ENCODE measurements at regions not wholly inside any gene's neighbourhood (a gene's known extent, or its start where the extent isn't known, plus 50 kb on each side); places are given as distances from the start of the nearest gene placed in this dataset.
"Not testable (repeated sequence)": the region's sequence is repeated elsewhere in the genome, so short reads cannot be mapped to it uniquely, and the experiment has no call there.

DNA sequence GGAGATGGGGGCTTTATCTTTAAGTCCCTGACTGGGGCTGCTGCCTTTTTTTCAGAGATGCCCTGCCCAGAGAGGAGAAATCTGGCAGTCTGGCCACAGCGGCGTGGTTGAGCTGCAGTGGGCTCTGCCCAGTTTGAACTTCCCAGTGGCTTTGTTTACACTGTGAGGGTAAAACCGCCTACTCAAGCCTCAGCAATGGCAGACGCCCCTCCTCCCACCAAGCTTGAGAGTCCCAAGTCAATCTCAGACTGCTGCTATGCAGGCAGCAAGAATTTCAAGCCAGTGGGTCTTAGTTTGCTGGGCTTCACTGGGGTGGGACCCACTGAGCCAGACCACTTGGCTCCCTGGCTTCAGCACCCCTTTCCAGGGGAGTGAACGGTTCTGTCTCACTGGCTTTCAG, 76.4 kb upstream of the DNAJC1 start:
- TF ChIP-seq POLR2A (IDR thresholded peaks at IDR 0.05), result not testable (repeated sequence)
- TF ChIP-seq, protein P1, sequence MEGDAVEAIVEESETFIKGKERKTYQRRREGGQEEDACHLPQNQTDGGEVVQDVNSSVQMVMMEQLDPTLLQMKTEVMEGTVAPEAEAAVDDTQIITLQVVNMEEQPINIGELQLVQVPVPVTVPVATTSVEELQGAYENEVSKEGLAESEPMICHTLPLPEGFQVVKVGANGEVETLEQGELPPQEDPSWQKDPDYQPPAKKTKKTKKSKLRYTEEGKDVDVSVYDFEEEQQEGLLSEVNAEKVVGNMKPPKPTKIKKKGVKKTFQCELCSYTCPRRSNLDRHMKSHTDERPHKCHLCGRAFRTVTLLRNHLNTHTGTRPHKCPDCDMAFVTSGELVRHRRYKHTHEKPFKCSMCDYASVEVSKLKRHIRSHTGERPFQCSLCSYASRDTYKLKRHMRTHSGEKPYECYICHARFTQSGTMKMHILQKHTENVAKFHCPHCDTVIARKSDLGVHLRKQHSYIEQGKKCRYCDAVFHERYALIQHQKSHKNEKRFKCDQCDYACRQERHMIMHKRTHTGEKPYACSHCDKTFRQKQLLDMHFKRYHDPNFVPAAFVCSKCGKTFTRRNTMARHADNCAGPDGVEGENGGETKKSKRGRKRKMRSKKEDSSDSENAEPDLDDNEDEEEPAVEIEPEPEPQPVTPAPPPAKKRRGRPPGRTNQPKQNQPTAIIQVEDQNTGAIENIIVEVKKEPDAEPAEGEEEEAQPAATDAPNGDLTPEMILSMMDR (IDR thresholded peaks at IDR 0.05 in 4 of 5, conservative IDR thresholded peaks at IDR 0.05 in 1 of 5), result not testable (repeated sequence)

Data from gastrocnemius medialis (tissue), 4 donors.